KMS-11 (cell line): ENCODE measurements at regions not wholly inside any gene's neighbourhood (a gene's known extent, or its start where the extent isn't known, plus 50 kb on each side); places are given as distances from the start of the nearest gene placed in this dataset.
"Not testable (repeated sequence)": the region's sequence is repeated elsewhere in the genome, so short reads cannot be mapped to it uniquely, and the experiment has no call there.

Experiments used
- H2AFZ ChIP-seq: fragments of 200-600 bp; sonication (generic); 2 replicates; pipeline ENCODE4 v1.6.1; 2016; ENCODE audit warnings: antibody characterized with exemption, mixed run types, low read depth
- H3K27ac ChIP-seq: fragments of 200-600 bp; sonication (generic); 2 replicates; pipeline ENCODE4 v1.6.1; 2016; ENCODE audit warnings: mild to moderate bottlenecking, mixed run types
- H3K27me3 ChIP-seq: fragments of 200-600 bp; sonication (generic); 2 replicates; pipeline ENCODE4 v1.6.1; 2017; ENCODE audit warnings: mild to moderate bottlenecking, low read depth, mixed run types, moderate library complexity; ENCODE audit not compliant: insufficient read depth
- H3K36me3 ChIP-seq: fragments of 200-600 bp; sonication (generic); 2 replicates; pipeline ENCODE4 v1.6.1; 2017; ENCODE audit warnings: mild to moderate bottlenecking, mixed run types; ENCODE audit not compliant: insufficient read depth
- H3K4me1 ChIP-seq: fragments of 200-600 bp; sonication (generic); 2 replicates; pipeline ENCODE4 v1.6.1; 2016; ENCODE audit warnings: mild to moderate bottlenecking, low read depth, mixed run types; ENCODE audit not compliant: poor library complexity, severe bottlenecking
- H3K4me2 ChIP-seq: fragments of 200-600 bp; sonication (generic); 2 replicates; pipeline ENCODE4 v1.7.0; 2016; ENCODE audit warnings: mild to moderate bottlenecking, mixed run types
- H3K4me3 ChIP-seq: fragments of 200-600 bp; sonication (generic); IDR thresholded peaks from 2 replicates; pipeline ENCODE4 v1.6.1; 2017; ENCODE audit warnings: low read depth, low read length, mixed read lengths; ENCODE audit not compliant: insufficient read depth
- H3K79me2 ChIP-seq: fragments of 200-600 bp; sonication (generic); 2 replicates; pipeline ENCODE4 v1.6.1; 2016; ENCODE audit warnings: low read depth, mixed run types; ENCODE audit not compliant: insufficient read depth
- H3K9ac ChIP-seq: fragments of 200-600 bp; sonication (generic); 2 replicates; pipeline ENCODE4 v1.6.1; 2016; ENCODE audit warnings: mild to moderate bottlenecking, mixed run types
- H4K20me1 ChIP-seq: fragments of 200-600 bp; sonication (generic); 2 replicates; pipeline ENCODE4 v1.6.1; 2016; ENCODE audit warnings: mild to moderate bottlenecking, mixed run types; ENCODE audit not compliant: insufficient read depth

GRCh38 chr15:101949380-101950065 is 137.5 kb downstream of the OR4F15 start:
- H4K20me1 ChIP-seq, H3K4me1 ChIP-seq: not testable (repeated sequence)

GRCh38 chr15:101953993-101954392 is 142.0 kb downstream of the OR4F15 start:
- not testable (repeated sequence) for H2AFZ ChIP-seq, H3K36me3 ChIP-seq, H3K27ac ChIP-seq, H3K9ac ChIP-seq, H4K20me1 ChIP-seq, H3K79me2 ChIP-seq, H3K4me3 ChIP-seq, H3K4me2 ChIP-seq, H3K27me3 ChIP-seq, H3K4me1 ChIP-seq

More at GRCh38 chr15:101949380-101950065, 137.5 kb downstream of the OR4F15 start:
- H3K27me3 ChIP-seq, H3K36me3 ChIP-seq, H3K4me2 ChIP-seq, H2AFZ ChIP-seq, H3K27ac ChIP-seq, H3K9ac ChIP-seq, H3K4me3 ChIP-seq, H3K79me2 ChIP-seq: not testable (repeated sequence)

- not testable (repeated sequence) for H3K79me2 ChIP-seq, H2AFZ ChIP-seq, H3K4me2 ChIP-seq, H3K9ac ChIP-seq, H3K4me1 ChIP-seq, H3K27ac ChIP-seq, H3K4me3 ChIP-seq, H3K36me3 ChIP-seq, H4K20me1 ChIP-seq, H3K27me3 ChIP-seq
Measured at GRCh38 chr15:101955840-101956239, 143.8 kb downstream of the OR4F15 start.

- not testable (repeated sequence) for H3K4me3 ChIP-seq, H3K4me1 ChIP-seq, H2AFZ ChIP-seq, H3K9ac ChIP-seq, H3K27me3 ChIP-seq, H3K36me3 ChIP-seq, H4K20me1 ChIP-seq, H3K27ac ChIP-seq, H3K4me2 ChIP-seq
- peaks cover 11% of the 10 kb centered on the region; the same call in 1 of the 2 replicates for H3K79me2 ChIP-seq
Measured at GRCh38 chr15:101958656-101959055, 146.7 kb downstream of the OR4F15 start.

GRCh38 chr15:101961263-101961662 is 149.3 kb downstream of the OR4F15 start:
- not testable (repeated sequence) for H3K4me1 ChIP-seq, H3K27me3 ChIP-seq, H4K20me1 ChIP-seq, H3K36me3 ChIP-seq, H2AFZ ChIP-seq, H3K4me2 ChIP-seq, H3K27ac ChIP-seq, H3K4me3 ChIP-seq, H3K9ac ChIP-seq
- peaks cover 11% of the 10 kb centered on the region; the same call in 1 of the 2 replicates for H3K79me2 ChIP-seq

- Histone ChIP-seq H3K9ac (peak overlapping the region; percentile 22; the same call in 1 of the 2 replicates), H3K27ac (peak overlapping the region; percentile 18; the same call in 1 of the 2 replicates), H3K79me2 (peaks cover 11% of the 10 kb centered on the region; the same call in 1 of the 2 replicates), H2AFZ (peak overlapping the region; percentile 26; the same call in 1 of the 2 replicates)
- H3K4me3 ChIP-seq, H3K4me1 ChIP-seq, H4K20me1 ChIP-seq, H3K36me3 ChIP-seq, H3K4me2 ChIP-seq, H3K27me3 ChIP-seq: not testable (repeated sequence)
Measured at GRCh38 chr15:101961765-101962164, 149.8 kb downstream of the OR4F15 start.

GRCh38 chr15:101963687-101964086 is 151.7 kb downstream of the OR4F15 start:
- not testable (repeated sequence) for H3K36me3 ChIP-seq, H2AFZ ChIP-seq, H3K4me3 ChIP-seq, H3K27ac ChIP-seq, H3K4me1 ChIP-seq, H3K4me2 ChIP-seq, H4K20me1 ChIP-seq, H3K27me3 ChIP-seq, H3K9ac ChIP-seq
- peaks cover 11% of the 10 kb centered on the region; the same call in 1 of the 2 replicates for H3K79me2 ChIP-seq

GRCh38 chr15:101965353-101965752 is 153.4 kb downstream of the OR4F15 start:
- not testable (repeated sequence) for H2AFZ ChIP-seq, H3K4me1 ChIP-seq, H3K27ac ChIP-seq, H3K4me3 ChIP-seq, H3K4me2 ChIP-seq, H3K36me3 ChIP-seq, H3K9ac ChIP-seq, H4K20me1 ChIP-seq, H3K27me3 ChIP-seq
- peaks cover 11% of the 10 kb centered on the region; the same call in 1 of the 2 replicates for H3K79me2 ChIP-seq

- H3K36me3 ChIP-seq, H4K20me1 ChIP-seq, H3K4me3 ChIP-seq, H3K27ac ChIP-seq, H3K27me3 ChIP-seq, H2AFZ ChIP-seq, H3K9ac ChIP-seq, H3K4me2 ChIP-seq, H3K4me1 ChIP-seq: not testable (repeated sequence)
- H3K79me2 ChIP-seq: peaks cover 11% of the 10 kb centered on the region; the same call in 1 of the 2 replicates
Measured at GRCh38 chr15:101965860-101966259, 153.9 kb downstream of the OR4F15 start.

- not testable (repeated sequence) for H3K27me3 ChIP-seq, H3K4me2 ChIP-seq, H3K4me3 ChIP-seq, H3K9ac ChIP-seq, H3K4me1 ChIP-seq, H4K20me1 ChIP-seq, H2AFZ ChIP-seq, H3K79me2 ChIP-seq, H3K27ac ChIP-seq, H3K36me3 ChIP-seq
Measured at GRCh38 chr15:101967364-101967763, 155.4 kb downstream of the OR4F15 start.
